Gastrocnemius medialis (tissue), 4 donors: ENCODE measurements at regions not wholly inside any gene's neighbourhood (a gene's known extent, or its start where the extent isn't known, plus 50 kb on each side); places are given as distances from the start of the nearest gene placed in this dataset.

ENCODE experiments used
- POLR2A ChIP-seq, 2 donors: fragments of 450-650 bp; IDR thresholded peaks; one replicate each; pipeline ENCODE4 v1.6.1; 2017; ENCODE audit warnings: antibody characterized with exemption in 2 of 2, mild to moderate bottlenecking in 2 of 2, moderate library complexity in 2 of 2
- TF ChIP-seq, protein P1 (sequence below), 5 experiments: fragments of 450-650 bp in 3 of 5; fragments of 200-600 bp in 2 of 5; sonication (generic) in 2 of 5; IDR thresholded peaks in 4 of 5; conservative IDR thresholded peaks in 1 of 5; 1 replicate in 4 of 5; 2 replicates in 1 of 5; pipeline ENCODE4 v1.5.1; 2016 to 2019; ENCODE audit warnings: antibody characterized with exemption in 5 of 5, mild to moderate bottlenecking in 3 of 5, moderate library complexity in 3 of 5

DNA sequence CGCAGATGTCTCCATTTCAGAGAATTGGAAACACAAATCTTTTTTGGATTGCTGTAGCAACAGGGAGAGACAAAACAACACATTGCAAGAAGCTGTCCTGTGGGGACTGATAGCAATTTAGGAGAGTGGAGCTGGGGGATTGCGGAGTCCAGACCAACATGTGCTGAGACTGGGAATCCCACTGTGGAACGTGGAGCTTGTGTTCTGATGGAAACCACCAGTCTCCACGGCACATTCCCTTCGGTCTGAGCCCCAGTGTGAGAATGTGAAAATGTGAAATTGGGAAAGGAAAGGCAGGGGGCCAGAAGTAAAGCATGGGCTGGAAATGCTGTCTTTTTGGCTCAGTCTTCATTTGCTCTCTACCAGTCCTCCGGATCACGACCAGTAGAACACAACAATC lies 348.8 kb upstream of the TNC start:
- TF ChIP-seq, protein P1, sequence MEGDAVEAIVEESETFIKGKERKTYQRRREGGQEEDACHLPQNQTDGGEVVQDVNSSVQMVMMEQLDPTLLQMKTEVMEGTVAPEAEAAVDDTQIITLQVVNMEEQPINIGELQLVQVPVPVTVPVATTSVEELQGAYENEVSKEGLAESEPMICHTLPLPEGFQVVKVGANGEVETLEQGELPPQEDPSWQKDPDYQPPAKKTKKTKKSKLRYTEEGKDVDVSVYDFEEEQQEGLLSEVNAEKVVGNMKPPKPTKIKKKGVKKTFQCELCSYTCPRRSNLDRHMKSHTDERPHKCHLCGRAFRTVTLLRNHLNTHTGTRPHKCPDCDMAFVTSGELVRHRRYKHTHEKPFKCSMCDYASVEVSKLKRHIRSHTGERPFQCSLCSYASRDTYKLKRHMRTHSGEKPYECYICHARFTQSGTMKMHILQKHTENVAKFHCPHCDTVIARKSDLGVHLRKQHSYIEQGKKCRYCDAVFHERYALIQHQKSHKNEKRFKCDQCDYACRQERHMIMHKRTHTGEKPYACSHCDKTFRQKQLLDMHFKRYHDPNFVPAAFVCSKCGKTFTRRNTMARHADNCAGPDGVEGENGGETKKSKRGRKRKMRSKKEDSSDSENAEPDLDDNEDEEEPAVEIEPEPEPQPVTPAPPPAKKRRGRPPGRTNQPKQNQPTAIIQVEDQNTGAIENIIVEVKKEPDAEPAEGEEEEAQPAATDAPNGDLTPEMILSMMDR (IDR thresholded peaks at IDR 0.05 in 4 of 5, conservative IDR thresholded peaks at IDR 0.05 in 1 of 5) = no peak
- no peak for TF ChIP-seq POLR2A (IDR thresholded peaks at IDR 0.05)
